ENCODE measurements at regions not wholly inside any gene's neighbourhood (a gene's known extent, or its start where the extent isn't known, plus 50 kb on each side); places are given as distances from the start of the nearest gene placed in this dataset.
"Not testable (repeated sequence)": the region's sequence is repeated elsewhere in the genome, so short reads cannot be mapped to it uniquely, and the experiment has no call there.

DNA sequence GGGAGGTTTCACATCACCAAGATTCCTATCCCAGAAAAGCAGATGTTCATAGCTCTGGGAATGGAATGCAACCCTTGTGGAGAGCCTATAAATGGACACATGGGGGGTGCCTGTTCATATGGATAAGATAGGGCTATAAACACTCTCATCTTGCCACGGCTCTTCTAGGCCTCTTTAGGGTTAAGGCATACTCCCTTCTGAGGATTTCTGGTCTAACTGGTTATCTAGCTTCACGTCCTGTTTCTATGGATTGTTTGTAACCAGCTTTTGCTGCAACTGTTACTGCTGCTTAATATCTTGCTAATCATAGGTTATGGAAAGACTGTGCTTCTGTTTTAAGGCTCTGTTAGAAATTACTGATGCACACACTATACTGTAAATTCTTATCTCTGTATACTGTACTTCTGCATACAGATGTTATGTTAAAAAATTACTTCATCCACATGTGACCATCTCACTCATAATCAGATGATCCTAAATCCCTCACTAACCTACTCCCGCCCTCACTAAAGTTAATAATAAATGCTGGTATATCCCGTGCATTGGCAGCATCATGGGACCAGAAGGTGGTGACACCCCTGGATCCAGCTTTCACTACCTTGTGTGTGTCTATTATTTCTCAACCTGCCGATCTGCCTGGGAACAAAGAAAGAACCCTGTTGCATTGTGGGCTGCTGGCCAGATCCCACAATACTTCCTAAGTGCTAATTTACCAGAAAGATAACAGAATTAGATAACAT lies 68.7 kb downstream of the PRKAB2 start:
- DNase-seq = not testable (repeated sequence)

DNA sequence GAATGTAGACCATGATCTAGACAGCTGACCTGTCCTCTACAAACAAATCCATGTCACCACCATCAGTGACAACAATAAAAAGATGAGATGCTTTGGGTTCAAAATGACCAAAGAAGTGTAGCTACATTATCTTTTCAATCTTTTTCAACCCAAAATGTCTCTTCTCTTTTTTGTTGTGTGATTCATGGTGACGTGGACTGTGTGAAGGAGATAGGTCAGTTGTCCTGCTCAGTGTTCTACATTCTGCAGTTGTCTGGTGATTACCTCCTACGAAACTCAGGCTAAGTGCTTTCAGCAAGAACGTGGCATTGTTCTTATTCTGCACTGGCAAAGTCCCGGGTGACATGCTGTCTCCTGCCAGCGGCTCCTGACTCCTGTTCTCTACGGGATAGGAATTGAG lies 73.1 kb downstream of the PRKAB2 start:
- no peak for DNase-seq

DNA sequence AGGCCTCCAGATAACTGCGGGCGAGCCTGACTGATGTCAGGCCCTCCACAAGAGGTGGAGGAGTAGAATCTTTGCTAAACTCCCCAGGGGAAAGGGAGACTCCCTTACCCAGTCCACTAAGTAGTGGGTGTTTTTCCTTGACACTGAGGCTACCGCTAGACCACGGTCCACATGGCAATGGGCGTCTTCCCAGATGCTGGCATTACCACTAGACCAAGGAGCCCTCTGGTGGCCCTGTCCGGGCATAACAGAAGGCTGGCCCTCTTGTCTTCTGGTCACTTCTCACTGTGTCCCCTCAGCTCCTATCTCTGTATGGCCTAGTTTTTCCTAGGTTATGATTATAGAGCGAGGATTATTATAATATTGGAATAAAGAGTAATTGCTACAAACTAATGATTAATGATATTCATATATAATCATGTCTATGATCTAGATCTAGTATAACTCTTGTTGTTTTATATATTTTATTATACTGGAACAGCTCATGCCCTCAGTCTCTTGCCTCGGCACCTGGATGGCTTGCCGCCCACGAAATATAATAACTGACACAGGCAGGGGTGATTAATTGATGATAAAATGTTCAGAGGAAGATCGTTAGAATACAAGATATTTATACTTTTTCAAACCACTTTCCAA lies 73.8 kb downstream of the PRKAB2 start:
- DNase-seq = not testable (repeated sequence)

DNA sequence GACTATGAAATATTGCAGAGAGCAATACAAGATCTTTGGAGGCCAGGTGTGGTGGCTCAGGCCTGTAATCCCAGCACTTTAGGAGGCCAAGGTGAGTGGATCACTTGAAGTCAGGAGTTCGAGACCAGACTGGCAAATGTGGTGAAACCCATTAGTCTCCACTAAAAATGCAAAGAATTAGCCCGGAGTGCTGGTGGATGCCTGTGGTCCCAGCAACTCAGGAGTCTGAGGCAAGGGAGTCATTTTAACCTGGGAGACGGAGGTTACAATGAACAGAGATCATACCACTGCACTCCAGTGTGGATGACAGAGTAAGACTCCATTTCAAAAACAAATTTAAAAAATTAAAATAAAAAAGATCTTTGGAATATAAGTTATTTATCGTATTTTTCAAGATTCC lies 76.6 kb downstream of the PRKAB2 start:
- peak; percentile 82 for DNase-seq

DNA sequence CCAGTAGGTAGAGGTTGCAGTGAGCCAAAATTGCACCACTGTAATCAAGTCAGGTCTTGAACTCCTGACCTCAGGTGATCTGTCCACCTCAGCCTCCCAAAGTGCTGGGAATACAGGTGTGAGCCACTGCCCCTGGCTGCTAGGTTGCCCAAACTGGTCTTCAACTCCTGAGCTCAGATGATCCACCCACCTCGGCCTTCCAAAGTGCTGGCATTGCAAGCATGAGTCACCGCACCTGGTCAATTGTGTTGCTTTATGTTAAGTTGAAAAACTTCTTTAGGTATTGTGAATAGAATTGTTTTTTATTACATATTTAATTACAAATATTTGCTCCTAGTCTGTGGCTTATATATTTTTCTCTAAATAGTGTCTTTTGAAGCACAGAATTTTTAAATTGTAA lies 80.5 kb downstream of the PRKAB2 start:
- no peak for DNase-seq

DNA sequence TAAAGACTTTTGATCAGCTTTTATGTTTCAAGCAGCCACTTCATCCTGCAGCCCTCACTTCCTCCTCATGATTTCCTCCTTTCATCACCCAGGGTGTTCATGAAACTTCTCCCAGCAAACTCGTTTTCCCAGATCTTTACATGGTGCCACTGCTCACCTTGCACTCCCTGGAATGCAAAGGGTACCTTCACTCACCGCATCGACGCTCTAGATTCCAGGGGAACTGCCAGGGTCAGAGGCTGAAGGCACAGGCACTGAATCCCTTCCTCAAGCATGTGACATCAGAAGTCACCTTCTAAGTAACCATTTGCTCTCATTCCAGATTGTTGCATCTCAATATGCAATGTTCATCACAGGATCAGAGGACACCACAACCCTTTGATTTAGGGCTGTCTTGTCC lies 82.8 kb downstream of the PRKAB2 start:
- no peak for DNase-seq

DNA sequence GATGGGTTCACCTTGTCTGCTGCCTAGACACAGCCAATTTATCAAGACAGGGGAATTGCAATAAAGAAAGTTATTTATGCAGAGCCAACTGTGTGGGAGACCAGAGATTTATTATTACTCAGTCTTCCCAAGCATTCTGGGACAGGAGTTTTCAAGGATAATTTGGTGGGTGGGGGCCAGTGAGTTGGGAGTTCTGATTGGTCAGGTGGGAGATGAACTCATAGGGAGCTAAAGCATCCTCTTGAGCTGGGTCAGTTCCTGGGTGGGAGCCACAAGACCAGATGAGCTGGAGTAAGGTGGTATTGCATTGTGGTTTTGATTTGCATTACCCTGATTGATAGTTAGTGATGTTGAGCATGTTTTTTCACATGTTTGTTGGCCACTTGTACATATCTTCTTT lies 86.1 kb downstream of the PRKAB2 start:
- no peak for DNase-seq

DNA sequence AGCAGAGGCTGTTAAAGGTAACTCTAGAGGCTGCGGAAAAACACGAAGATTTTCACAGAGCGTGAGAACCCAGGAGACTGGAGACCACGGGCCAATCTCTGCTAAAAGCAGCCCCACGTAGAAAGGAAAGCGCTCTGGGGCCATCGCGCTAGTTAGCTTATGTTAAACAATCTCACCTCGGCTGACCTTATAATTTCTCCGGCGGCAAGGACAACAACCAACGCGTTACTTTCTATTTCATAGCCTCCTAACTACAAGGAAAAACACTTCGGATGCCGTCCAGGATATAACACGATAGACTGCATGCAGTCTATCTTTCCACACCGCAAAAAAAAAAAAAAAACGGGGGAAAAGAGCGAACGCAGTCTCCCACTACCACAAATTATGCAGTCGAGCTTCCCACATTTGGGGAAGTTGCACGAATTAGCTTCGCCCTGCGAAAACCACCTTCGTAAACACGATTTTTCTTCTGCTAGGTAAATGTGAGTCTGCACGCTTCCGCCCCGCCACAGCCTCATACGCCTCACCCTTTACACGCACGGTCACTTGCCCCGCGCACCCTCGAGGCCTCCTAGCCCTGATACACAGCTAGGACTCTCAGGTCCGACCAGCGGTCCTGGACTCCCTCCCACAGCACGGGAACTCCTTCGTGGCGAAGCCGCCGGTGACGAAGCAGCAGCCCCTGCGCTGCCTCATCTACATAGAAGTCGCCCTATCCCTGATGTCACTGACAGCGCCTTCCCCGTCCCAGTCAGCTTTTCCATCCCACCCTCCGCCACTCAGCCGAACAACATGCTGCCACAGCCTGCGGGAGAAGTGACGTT lies 87.8 kb downstream of the PRKAB2 start:
- peak; percentile 95 for DNase-seq

DNA sequence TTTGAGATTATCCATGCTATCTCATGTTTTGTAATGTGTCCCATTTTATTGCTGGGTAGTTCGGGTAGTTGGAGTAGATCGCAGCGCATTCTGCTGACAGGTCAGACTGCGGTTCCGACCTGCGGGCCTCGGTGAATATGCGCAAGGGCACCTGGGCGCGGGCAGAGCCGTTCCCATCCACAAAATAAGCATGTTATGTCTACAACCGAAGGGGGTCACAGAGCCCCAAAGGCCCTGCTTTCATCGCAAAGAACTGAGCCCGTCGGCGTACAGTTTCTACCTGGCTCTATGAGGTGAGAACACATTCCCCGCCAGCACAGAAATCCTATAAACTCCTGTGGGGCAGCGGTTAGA lies 88.4 kb downstream of the PRKAB2 start:
- DNase-seq = no peak

DNA sequence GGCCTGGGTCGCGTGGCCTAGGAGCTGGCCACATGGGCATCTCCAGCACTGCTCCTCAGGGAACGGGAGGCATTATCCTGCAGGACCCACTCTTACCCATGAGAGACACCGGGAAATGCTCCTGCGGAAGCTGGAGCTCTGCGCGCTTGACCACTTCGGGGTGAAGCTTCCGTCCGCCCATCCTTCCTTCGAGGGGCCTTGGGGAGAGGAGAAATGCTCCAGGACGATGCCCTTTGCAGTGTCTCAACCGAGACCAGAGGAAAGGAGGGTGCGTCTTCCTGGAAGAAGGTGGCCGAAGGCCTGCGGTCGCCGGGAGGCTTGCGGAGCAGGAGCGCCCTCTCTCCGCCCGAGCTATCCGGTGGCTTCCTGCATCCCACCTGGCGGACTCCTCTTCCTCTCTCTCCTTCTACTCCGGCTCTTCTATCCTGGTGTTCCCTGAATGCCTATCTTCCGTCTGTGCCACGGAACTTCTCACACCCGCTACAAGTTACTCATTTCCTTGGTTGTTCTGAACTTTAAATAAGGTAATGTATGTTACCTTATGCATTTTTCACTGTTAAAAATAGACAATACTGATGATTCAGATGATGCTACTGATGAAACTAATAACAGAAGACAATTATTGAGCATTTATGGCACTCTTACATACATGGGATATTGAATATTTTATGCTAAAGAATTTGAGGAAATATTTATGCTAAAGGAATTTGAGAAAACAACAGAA lies 91.4 kb downstream of the PRKAB2 start:
- no peak for DNase-seq

DNA sequence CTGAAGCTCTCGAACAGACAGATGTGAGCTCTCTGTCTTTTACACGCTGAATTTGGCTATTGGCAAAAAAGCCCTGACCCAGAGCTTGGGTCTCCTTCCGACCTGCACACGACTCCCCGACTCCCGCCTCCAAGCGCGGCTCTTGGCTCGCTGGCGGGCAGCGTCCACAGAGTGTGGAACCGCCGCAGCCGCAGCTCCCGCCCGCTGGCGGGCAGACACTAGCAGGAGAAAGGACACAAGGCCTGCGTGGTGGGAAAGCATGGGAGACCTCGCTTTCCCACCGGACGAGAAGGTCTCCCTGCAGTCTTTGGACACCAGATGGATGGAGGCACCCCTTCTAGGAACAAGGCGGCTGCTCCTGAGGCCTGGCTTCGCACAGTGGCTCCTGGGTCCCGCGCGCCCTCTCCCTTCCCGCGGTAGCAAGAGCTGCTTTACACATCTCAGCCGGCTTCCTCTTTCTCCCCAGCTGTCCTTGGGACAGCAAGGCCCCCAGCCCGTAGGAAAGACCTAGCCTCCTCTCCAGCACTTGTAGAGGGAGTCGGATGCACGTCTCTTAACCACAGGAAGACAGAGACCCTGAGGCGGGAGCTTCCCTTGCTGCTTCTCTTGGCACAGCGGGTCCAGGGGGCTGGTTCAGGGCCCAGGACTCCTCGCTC lies 92.1 kb downstream of the PRKAB2 start:
- DNase-seq = no peak

DNA sequence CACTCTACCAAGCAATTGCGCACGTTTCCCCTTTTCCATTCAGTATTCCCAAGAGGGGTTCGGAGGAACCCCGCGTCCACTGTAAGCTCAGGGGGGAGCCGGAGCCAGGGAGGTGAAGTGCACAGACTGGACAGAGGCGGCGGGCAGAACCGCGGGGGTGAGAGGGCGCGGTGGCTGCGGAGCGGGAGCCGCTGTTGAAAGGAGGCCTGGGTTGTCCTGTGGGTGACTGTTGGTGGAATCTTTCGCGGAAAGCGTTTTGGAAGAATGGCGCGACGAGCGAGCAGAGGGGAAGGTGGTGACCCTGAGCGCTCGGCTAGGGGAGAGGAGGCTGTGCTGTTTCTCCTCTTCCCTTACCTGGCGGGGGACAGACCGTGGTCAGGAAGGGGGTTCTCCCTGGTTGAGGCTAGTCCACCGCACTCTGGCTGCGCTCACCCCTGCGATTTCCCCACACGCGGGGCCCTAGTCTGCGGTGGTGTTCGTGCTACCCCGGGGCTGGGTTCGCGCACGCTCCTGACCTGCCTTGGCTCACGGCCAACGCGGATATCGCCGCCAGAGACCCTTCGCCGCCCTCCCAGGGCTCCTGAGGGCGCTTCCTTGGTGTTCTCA lies 92.8 kb downstream of the PRKAB2 start:
- no peak for DNase-seq

DNA sequence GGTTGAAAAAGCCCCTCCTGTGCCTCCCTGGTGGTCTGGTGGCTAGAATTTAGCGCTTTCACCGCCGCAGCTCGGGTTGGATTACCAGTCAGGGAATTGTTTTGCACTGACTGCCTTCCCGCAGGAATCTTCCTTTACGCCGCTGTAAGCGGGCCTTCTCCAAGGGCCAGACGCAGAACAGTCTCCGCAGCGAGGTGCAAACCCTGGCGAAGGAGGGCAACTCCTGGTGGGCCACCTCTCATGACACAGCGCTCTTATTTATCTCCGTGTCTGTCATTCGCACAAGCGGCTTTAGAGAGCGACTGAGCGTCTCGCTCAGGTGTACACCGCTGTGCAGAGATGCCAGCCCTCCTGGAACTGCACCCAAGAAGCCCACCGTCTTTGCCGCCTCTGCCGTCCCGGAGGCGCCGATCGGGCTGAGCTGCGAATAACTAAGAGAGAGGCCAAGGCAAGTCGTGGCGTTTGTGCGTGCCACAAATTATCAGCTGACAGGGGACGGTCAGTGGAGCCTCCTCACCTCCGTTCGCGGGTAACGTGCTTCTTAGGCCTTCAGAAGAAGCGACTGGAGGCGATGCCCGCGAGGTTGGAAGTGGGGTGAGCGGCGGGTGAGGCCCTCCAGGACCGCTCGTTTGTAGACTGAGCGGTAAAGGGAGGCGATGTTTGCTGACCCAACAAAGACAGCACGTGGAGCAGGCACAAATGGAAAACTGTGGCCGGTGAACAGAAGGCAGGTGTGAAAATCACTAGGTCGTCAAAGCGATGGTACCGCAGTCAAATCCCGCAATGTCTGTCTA lies 93.5 kb downstream of the PRKAB2 start:
- no peak for DNase-seq

DNA sequence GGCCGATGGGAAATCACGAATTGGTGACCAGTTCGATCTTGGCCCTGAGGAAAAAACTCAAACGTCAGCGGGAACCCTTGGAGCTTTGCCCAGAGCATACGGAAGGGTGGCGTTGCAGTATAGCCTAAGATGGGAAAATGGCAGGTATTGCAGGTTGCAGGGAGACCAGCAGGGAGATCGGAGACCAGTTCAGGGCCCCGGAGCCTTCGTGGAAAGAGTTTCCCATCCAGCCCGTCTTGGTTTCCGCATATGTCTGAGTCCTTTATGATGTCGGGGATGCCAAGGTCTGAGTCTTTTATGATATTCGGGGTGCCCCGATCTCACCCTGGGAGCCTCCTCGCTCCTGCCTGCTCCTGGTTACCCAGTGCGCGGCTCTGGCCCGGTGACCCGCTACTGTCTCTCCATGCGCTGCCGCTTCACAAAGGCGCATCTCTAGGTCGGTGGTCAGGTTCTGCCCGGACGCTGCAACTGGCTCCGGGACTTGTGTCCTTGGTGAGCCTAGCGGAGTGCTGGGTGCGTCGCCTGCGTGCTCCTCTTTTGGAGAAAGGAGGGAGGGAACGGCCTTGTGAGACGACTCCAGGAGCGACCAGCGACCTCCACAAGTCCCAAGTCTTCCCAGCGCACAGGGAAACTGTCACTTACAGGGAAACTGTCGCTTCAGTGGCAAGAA lies 94.2 kb downstream of the PRKAB2 start:
- no peak for DNase-seq

DNA sequence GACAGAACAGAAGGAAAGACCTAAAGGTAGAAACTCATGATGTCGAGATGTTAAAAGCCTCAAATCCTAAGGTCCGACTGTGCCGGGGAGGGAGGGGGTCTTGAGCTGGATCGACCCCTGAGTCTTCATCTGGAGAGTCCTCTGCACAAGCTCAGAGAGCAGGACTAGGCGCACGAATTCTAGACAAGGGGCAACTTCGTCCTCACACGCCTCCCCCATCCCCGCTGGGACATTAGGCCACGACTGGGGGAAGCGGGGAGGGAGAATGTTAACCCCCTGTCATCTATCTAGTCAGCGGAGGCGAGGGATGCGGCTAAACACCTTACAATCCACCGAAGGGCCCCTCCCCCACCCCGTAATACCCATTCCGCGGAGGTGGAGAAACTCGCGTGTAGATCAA lies 94.7 kb downstream of the PRKAB2 start:
- no peak for DNase-seq

DNA sequence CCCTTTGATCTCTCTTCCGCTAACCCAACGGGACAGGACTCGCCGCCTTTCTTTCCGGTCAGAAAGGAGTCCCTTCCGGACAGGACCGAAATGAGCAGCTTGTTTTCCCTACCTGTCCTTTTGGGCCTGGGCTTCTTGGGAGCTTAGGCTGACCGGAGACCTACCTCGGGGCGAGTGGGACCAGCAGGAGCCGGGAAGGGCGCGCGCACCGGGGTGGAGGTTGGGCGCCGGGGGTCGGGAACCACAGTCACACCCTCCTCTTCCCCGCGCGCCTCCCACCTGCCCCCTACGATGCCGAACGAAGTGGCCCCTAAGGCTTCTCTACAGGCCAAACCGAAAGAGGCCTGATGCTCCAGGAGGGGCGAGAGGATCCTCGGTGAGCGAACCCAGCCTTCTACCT lies 95.2 kb downstream of the PRKAB2 start:
- DNase-seq = no peak

DNA sequence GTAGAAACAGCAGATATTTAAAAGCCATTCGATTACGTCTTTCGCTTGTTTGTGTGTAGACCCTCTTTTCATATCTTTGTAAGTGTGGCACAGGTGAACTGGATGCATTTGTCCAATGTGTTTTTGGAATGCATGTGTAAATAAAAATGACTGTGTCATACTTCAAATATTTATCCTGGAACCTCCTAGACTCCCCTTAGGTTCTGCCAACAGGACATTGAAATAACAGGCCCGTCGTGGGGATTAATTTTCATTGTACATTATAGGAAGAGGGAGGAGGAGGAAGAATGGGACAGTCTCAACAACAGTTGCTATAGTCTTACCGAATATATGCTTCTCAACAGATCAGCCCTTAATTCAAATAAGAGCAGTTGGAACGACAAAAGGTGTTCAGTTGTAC lies 95.8 kb downstream of the PRKAB2 start:
- no peak for DNase-seq

DNA sequence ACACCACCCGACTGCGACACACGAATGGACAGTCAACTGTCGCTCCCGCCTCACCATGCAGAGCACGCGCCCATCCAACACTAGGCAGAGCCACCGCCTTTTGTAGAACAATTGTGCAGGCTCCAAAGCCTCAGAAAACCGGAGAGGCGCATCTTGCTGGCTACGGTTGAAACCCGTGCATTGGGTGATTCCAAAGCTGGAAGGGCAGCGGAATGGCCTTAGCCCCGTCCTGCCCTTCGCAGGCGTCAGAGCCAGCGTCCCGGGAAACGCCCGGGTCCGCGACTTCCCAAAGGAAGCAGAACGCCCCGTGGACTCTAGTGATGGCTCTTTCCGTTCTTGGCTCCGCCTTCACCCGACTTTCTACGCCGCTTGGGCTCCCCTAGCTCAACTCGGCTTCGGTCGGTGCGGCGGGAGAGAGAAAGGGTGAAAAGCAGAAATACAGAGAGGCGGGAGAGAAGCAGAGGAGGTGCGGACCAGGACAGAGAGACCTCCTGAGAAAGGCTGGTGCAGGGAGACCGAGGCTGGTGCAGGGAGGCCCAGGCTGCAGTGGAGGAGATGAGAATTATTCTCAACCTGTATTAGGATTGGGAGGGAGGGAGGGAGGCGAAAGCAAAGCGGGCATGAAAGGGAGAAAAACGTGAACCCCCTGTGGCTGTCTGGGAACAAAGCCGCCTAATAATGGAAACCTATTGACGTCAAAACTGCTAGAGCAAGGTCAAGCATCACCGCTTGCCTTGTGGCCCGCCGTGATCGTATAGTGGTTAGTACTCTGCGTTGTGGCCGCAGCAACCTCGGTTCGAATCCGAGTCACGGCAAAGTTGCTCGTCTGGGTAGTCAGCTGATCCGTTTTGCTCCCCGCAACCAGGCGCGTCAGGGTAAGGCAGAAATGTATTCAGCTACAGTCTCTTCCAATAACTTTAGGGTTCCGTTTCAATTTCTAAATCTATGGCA lies 99.5 kb downstream of the PRKAB2 start:
- DNase-seq = peak; percentile 67

DNA sequence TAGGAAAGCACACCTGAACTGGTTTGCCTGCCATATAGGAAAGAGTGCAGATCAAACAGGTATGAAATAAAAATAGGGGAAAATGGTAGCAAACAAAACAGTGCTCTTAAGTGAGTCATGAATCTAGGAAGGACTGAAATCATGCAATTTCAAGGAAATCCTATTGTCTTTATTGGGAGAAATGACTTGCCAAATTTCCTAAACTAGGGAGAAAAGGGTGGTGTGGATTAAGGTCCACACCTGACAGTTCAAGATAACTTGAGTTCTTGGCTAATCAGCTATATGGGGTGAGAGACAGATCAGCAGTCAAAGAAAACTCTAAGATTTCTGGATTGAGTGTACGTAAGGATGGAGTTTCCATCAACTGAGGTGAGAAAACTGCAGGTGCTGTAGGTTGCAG lies 101.1 kb downstream of the PRKAB2 start:
- DNase-seq = no peak

DNA sequence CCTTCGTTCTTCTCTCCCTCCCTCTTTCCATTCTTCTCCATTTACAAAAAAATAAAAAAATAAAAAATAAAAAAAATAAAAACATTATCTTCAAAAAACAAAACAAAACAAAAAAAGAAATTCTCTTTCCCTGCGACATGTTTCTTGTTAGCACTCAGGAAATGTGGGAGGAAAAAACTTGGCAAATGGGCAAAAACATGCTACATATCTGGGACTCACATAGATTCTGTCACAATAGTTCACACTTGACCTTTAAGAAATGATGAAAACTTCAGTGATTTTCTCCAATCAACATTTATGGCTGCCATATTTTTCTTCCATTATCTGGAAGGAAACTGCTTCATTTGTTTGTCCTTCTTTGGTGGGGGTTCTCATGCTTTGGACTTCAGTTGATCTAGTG lies 109.3 kb downstream of the PRKAB2 start:
- no peak for DNase-seq

Measured in islet precursor cell (in vitro differentiated cells).